ENCODE measurements at regions not wholly inside any gene's neighbourhood (a gene's known extent, or its start where the extent isn't known, plus 50 kb on each side); places are given as distances from the start of the nearest gene placed in this dataset.

GRCh38 chr4:123974386-123975149, 578.0 kb downstream of the SPRY1 start:
- H3K27ac Mint-ChIP-seq, result no peak overlapping the region
- H3K9me3 Mint-ChIP-seq, result peaks cover 3% of the 10 kb centered on the region
- CTCF ChIA-PET, result no interaction called here
- H3K4me3 Mint-ChIP-seq, result no peak overlapping the region
- no peaks in the 10 kb centered on the region for H3K4me1 Mint-ChIP-seq (ENCODE audit: low read depth)
- no peaks in the 10 kb centered on the region for H3K36me3 Mint-ChIP-seq
- POLR2A ChIA-PET, result no interaction called here
- no peaks in the 10 kb centered on the region for H3K27me3 Mint-ChIP-seq
- DNase-seq, result no peak
- intact Hi-C loops (cut with micrococcal nuclease), result no loop called here

DNA sequence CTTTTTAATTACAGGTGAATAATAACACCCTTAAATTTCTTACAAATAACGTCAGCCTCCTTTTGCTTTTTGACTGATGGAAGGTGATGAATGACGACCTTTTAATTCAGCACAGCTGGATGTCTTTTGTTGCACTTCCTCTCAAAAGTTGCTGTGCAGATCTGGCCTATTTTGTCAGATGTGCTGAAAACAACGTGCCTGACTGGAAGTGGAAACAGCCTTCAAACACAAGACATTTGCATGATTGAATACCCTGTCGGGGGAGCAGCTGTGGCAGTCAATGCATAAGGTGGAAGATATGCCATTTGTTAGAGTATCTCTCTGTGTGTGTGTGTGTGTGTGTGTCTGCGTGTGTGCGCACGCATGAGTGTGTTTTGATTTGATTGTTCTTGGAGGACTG, 579.7 kb downstream of the SPRY1 start:
- Mint-ChIP-seq H3K27ac (no peak overlapping the region), H3K27me3 (no peaks in the 10 kb centered on the region), H3K4me1 (ENCODE audit: low read depth) (no peaks in the 10 kb centered on the region), H3K4me3 (no peak overlapping the region), H3K36me3 (no peaks in the 10 kb centered on the region), H3K9me3 (peaks cover 3% of the 10 kb centered on the region)
- POLR2A ChIA-PET, result no interaction called here
- DNase-seq, result no peak
- intact Hi-C loops (cut with micrococcal nuclease), result no loop called here
- CTCF ChIA-PET, result no interaction called here

DNA sequence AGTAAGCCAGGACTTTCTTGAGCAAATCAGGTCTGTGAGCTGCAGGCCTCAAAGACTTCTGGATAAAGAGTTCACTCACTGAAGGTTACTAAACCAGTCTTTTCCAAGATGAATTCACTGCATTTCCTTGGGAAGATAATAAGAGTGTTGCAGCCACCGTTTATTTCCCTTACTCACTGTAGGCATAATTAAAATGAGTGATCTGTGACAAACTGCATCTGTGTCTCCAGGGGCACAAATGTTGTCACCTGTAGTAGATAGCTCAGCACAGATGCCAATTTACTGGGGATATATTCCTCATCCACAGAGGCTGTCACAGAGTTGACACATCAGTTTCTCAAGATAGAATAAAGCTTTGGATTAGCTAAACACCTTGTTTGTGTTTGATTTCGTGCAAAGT, 580.2 kb downstream of the SPRY1 start:
- Mint-ChIP-seq H3K9me3 (peaks cover 3% of the 10 kb centered on the region), H3K36me3 (no peaks in the 10 kb centered on the region), H3K27me3 (no peaks in the 10 kb centered on the region), H3K4me3 (no peak overlapping the region), H3K27ac (no peak overlapping the region), H3K4me1 (ENCODE audit: low read depth) (no peaks in the 10 kb centered on the region)
- DNase-seq, result no peak
- intact Hi-C loops (cut with micrococcal nuclease), result no loop called here
- POLR2A ChIA-PET, result no interaction called here
- CTCF ChIA-PET, result no interaction called here

DNA sequence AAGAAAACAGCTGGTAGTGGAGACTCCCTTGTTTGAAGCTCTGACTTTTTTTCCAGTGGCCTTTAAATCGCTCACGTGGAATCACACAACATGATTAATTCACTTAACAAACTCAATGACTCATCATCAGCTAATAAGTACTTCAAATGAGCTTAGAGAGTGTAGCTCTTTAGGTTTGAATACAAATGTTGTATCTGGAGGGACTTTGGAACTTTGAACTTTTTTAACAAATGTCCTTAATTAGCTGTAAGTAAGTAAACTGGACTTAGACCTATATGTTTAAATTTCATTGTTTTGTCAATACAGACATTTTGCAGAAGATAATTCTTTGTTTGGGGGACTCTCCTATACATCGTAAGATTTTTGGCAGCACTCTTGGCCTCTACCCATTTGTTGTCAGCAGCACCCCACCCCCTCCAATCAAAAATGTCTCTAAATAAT, 581.1 kb downstream of the SPRY1 start:
- Mint-ChIP-seq H3K9me3 (peaks cover 3% of the 10 kb centered on the region), H3K27me3 (no peaks in the 10 kb centered on the region), H3K27ac (no peak overlapping the region), H3K4me1 (ENCODE audit: low read depth) (no peaks in the 10 kb centered on the region), H3K36me3 (no peaks in the 10 kb centered on the region), H3K4me3 (no peak overlapping the region)
- CTCF ChIA-PET, result no interaction called here
- POLR2A ChIA-PET, result no interaction called here
- intact Hi-C loops (cut with micrococcal nuclease), result no loop called here
- DNase-seq, result no peak

- ChIA-PET POLR2A (no interaction called here), CTCF (no interaction called here)
- DNase-seq, result no peak
- H3K9me3 Mint-ChIP-seq, result peaks cover 3% of the 10 kb centered on the region
- no peak overlapping the region for H3K4me3 Mint-ChIP-seq
- H3K36me3 Mint-ChIP-seq, result no peaks in the 10 kb centered on the region
- no peak overlapping the region for H3K27ac Mint-ChIP-seq
- no peaks in the 10 kb centered on the region for H3K27me3 Mint-ChIP-seq
- H3K4me1 Mint-ChIP-seq (ENCODE audit: low read depth), result no peaks in the 10 kb centered on the region
- intact Hi-C loops (cut with micrococcal nuclease), result no loop called here
These were observed 582.0 kb downstream of the SPRY1 start for GRCh38 chr4:123978637-123979036.

- intact Hi-C loops (cut with micrococcal nuclease), result no loop called here
- CTCF ChIA-PET, result no interaction called here
These were observed 584.2 kb downstream of the SPRY1 start for GRCh38 chr4:123980736-123981300.

DNA sequence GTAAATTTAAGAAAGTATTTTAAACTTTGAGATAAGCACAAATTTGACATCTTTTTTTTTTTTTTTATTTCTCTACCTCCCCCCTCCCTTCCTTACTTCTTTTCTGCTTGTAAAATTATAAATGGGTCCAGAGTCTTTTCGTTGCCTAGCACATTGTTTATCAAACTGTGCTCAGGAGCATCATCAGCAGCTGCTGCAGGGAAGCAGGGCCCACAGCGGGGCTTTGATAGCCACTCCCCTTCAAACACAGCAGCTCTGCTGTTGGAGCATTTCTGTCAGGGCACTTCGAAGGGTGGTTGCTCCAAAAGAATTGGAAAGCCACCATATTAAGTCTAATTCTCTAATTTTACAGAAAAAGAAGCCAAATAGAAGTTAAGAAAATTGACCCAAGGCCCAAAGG, 588.3 kb downstream of the SPRY1 start:
- H3K9me3 Mint-ChIP-seq, result no peaks in the 10 kb centered on the region
- no peaks in the 10 kb centered on the region for H3K27me3 Mint-ChIP-seq
- intact Hi-C loops (cut with micrococcal nuclease), result no loop called here
- no peaks in the 10 kb centered on the region for H3K36me3 Mint-ChIP-seq
- no peaks in the 10 kb centered on the region for H3K4me1 Mint-ChIP-seq (ENCODE audit: low read depth)
- CTCF ChIA-PET, result no interaction called here
- POLR2A ChIA-PET, result interaction anchor here (0.7 kb wide), 1 partner anchor 96 kb away, joined by 4 read pairs; no protein-coding TSS in a partner anchor
- no peak overlapping the region for H3K4me3 Mint-ChIP-seq
- no peak for DNase-seq
- no peak overlapping the region for H3K27ac Mint-ChIP-seq

More at GRCh38 chr4:123980736-123981300, 584.2 kb downstream of the SPRY1 start:
- Mint-ChIP-seq H3K4me1 (ENCODE audit: low read depth) (no peaks in the 10 kb centered on the region), H3K4me3 (no peak overlapping the region), H3K9me3 (peaks cover 3% of the 10 kb centered on the region), H3K27me3 (no peaks in the 10 kb centered on the region), H3K36me3 (no peaks in the 10 kb centered on the region), H3K27ac (no peak overlapping the region)
- DNase-seq, result no peak
- POLR2A ChIA-PET, result no interaction called here

DNA sequence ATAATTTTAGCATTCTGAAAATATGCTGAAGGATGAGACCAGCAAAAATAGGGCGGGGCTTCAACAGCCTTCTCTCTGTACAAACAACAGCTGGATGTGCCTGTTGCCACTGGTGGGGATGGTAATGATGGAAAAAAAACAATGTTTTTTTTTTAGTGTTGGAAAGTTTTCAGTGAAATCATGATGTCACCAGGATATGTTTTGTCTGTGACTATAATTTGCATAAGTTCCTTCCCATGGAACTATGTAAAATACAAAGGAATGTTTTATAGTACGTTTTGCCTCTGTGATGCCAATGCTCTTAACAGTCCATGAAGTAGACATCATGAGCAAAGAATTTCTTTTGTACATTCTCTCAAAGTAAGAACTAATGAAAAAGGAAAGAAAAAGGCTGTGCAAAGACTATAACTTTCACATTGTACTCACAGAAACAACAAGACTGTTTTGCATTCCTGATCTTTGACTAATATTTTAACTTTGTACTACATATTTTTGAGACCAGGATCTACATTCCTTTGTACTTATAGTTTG, 589.7 kb downstream of the SPRY1 start:
- Mint-ChIP-seq H3K4me1 (ENCODE audit: low read depth) (no peaks in the 10 kb centered on the region), H3K27ac (no peak overlapping the region), H3K9me3 (peaks cover 2% of the 10 kb centered on the region), H3K4me3 (no peak overlapping the region), H3K36me3 (no peaks in the 10 kb centered on the region), H3K27me3 (no peaks in the 10 kb centered on the region)
- ChIA-PET POLR2A (no interaction called here), CTCF (no interaction called here)
- intact Hi-C loops (cut with micrococcal nuclease), result no loop called here
- no peak for DNase-seq

GRCh38 chr4:123987408-123987807, 590.8 kb downstream of the SPRY1 start:
- Mint-ChIP-seq H3K27ac (no peak overlapping the region), H3K27me3 (no peaks in the 10 kb centered on the region), H3K9me3 (peaks cover 2% of the 10 kb centered on the region), H3K4me3 (no peak overlapping the region), H3K4me1 (ENCODE audit: low read depth) (no peaks in the 10 kb centered on the region), H3K36me3 (no peaks in the 10 kb centered on the region)
- intact Hi-C loops (cut with micrococcal nuclease), result no loop called here
- no peak for DNase-seq
- POLR2A ChIA-PET, result no interaction called here
- CTCF ChIA-PET, result no interaction called here

DNA sequence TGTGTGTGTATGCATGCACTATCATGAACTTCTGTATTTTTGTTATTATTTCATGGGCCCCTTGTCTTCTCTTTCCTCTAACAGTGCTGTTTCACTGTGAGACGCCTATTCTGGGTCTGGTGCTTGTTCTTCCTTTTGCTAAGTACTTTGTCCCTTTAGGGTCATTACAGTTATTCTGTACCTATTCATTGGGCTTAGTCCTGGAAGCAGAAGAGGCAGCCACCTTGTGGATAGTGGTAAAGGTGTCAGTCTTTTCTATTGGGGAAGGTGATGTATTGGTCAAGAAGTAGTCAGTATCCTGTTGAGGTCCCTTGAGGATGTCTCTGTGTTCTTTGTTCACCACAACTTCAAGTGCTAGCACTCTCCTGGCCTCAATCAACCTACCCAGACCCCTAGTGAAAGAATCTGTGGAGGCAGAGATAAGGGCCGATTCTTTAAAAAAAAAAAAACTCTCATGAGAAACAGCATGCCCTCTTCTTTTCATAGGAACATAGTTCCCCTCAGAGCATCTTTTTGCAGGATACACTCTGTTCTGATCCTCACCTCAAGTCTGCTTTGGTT, 593.8 kb downstream of the SPRY1 start:
- POLR2A ChIA-PET, result no interaction called here

DNA sequence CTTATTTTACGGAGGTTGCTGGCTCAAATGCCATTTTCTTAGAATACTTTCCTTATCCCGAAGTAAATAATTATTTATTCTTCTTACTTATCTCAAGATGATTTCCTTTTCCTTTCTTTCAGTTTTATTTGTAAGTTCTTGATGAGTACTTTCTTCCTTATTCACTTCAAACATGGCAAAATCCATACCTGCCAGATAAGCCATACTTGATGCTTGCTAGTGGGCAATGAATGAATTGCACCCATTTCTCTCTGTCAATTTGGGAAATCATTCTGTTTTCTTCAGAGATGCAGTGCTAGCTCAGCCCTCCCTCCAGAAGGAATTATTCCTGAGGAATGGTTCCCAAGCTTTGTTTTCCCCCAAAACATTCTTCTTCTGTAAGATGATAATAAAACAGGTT, 598.3 kb downstream of the SPRY1 start:
- Mint-ChIP-seq H3K9me3 (peaks cover 2% of the 10 kb centered on the region), H3K27ac (no peak overlapping the region), H3K4me3 (no peak overlapping the region), H3K36me3 (no peaks in the 10 kb centered on the region), H3K27me3 (no peaks in the 10 kb centered on the region), H3K4me1 (ENCODE audit: low read depth) (no peaks in the 10 kb centered on the region)
- ChIA-PET POLR2A (no interaction called here), CTCF (no interaction called here)
- intact Hi-C loops (cut with micrococcal nuclease), result no loop called here
- no peak for DNase-seq

More for the DNA sequence above, 593.8 kb downstream of the SPRY1 start:
- CTCF ChIA-PET, result no interaction called here
- Mint-ChIP-seq H3K9me3 (peaks cover 2% of the 10 kb centered on the region), H3K4me1 (ENCODE audit: low read depth) (no peaks in the 10 kb centered on the region), H3K4me3 (no peak overlapping the region), H3K27me3 (no peaks in the 10 kb centered on the region), H3K27ac (no peak overlapping the region), H3K36me3 (no peaks in the 10 kb centered on the region)
- intact Hi-C loops (cut with micrococcal nuclease), result no loop called here
- no peak for DNase-seq

DNA sequence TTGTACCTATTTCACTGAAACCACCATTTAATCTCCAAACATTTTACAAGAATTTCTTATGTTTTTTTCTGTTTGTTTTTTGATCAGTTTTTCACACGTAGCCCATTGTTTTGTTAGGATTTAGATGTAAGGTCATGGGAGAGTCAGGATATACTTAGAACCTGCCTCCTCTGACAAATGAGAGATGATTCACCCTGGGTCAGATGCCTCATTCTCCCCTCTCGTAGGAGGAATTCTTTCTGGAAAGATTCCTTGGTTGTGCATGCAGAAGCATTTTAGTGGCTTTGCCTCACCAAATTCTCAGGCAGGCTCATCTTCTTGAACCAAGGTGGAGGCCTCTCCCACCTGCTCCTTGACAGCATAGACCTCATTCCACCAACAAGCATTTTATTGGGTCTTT, 599.3 kb downstream of the SPRY1 start:
- CTCF ChIA-PET, result no interaction called here
- H3K4me1 Mint-ChIP-seq (ENCODE audit: low read depth), result no peaks in the 10 kb centered on the region
- no peaks in the 10 kb centered on the region for H3K36me3 Mint-ChIP-seq
- no peak overlapping the region for H3K4me3 Mint-ChIP-seq
- H3K9me3 Mint-ChIP-seq, result no peaks in the 10 kb centered on the region
- H3K27me3 Mint-ChIP-seq, result no peaks in the 10 kb centered on the region
- POLR2A ChIA-PET, result no interaction called here
- DNase-seq, result no peak
- intact Hi-C loops (cut with micrococcal nuclease), result no loop called here
- H3K27ac Mint-ChIP-seq, result no peak overlapping the region

All from activated CD4-positive, alpha-beta memory T cell treated with anti-CD3 and anti-CD28 coated beads for 36 hours (primary cell).